GM18507 (cell line): ENCODE measurements at regions not wholly inside any gene's neighbourhood (a gene's known extent, or its start where the extent isn't known, plus 50 kb on each side); places are given as distances from the start of the nearest gene placed in this dataset.
"Not testable (repeated sequence)": the region's sequence is repeated elsewhere in the genome, so short reads cannot be mapped to it uniquely, and the experiment has no call there.

Experiments used
- DNase-seq: peaks from one replicate; pipeline ENCODE4 v3.0.0; 2011; ENCODE audit warnings: low read depth; ENCODE audit not compliant: insufficient read length; ENCODE audit errors: extremely low spot score
- FAIRE-seq: peaks from 2 replicates; lab custom pipeline; 2011; peaks lifted over from hg19 to GRCh38; lab: Jason Lieb, UNC

DNA sequence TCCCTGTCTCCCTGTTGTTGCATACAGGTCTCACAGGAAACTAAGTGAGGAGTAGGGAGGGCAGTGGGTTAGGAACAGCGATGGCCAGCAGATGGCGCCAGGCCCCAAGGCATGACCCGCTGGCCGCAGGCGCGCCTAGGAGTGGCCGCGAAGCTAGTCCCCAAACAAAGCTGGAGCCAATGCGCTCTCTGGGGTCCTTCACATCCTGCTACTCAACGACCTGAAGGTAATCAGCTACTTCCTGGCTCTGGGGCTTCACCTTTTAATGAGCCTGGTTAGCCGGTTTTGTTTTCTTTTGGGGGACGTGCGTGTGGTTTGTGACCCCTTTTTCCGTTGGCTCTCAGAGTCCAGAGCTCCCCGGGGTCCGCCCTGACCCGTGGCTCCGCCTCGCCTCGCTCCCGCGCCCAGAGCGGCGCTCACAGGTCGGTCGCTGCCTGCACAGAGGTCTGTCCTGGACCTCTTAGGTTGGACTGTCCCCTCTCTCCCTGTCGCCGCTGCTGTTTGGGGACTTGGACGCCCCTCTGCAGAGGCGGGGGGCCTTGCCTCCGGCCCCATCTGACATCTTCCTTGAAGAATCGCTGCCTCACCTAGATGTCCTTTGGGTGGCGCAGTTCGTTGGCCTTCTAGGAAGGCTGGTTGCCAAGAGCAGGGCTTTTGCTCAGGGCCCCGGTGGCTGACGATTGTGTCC is 62.2 kb upstream of the GTF3A start:
- peak; percentile 82 for DNase-seq
- FAIRE-seq = peak; percentile 93

- not testable (repeated sequence) for FAIRE-seq, DNase-seq
Measured at GRCh38 chr13:27363637-27364036, 60.8 kb upstream of the GTF3A start.

GRCh38 chr13:27367570-27367969 is 56.8 kb upstream of the GTF3A start:
- DNase-seq = no peak
- no peak for FAIRE-seq

DNA sequence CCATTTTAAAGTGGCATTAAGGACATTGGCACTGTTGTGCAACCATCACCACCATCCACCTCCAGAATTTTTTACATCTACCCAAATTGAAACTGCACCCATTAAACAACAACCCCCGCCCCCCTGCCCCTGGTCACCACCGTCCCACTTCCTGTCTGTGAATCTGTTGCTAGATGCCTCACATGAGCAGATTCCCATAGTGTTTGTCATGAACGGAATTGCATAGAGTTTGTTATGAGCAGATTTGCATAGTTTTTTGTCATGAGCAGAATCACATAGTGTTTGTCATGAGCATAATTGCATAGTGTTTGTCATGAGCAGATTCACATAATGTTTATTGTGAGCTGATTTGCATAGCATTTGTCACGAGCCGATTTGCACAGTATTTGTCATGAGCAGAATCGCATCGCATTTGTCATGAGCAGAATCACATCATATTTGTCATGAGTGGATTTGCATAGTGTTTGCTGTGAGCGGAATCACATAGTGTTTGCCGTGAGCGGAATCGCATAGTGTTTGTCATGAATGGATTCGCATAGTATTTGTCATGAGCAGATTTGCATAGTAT is 54.0 kb upstream of the GTF3A start:
- DNase-seq = no peak
- FAIRE-seq = no peak

- FAIRE-seq (no peak), DNase-seq (no peak)
Measured at GRCh38 chr13:27371932-27372331, 52.5 kb upstream of the GTF3A start.

- no peak for FAIRE-seq
Measured at GRCh38 chr13:27372896-27373295, 51.5 kb upstream of the GTF3A start.

GRCh38 chr13:27374126-27374613 is 50.2 kb upstream of the GTF3A start:
- FAIRE-seq (no peak), DNase-seq (no peak)

More at GRCh38 chr13:27372896-27373295, 51.5 kb upstream of the GTF3A start:
- no peak for DNase-seq
